Naive thymus-derived CD4-positive, alpha-beta T cell (primary cell): ENCODE measurements at regions not wholly inside any gene's neighbourhood (a gene's known extent, or its start where the extent isn't known, plus 50 kb on each side); places are given as distances from the start of the nearest gene placed in this dataset.

Source experiments
- ATAC-seq: fragments of 150-1000 bp; cut with Tn5 transposase; 2 replicates; pipeline ENCODE4 v1.10.0; 2021; ENCODE audit warnings: mild to moderate bottlenecking, moderate library complexity
- CTCF ChIA-PET: fragments of 350-600 bp; sonication (Branson Sonifier 250); formaldehyde crosslinking; loops from one replicate; lab custom pipeline; 2021; ENCODE audit warnings: antibody characterized with exemption; lab: Charles Lee
- POLR2A ChIA-PET: fragments of 350-600 bp; sonication (Branson Sonifier 250); formaldehyde crosslinking; loops from one replicate; lab custom pipeline; 2021; ENCODE audit warnings: antibody characterized with exemption, inconsistent platforms; lab: Charles Lee
- DNase-seq, 9 donors: peaks; one replicate each; pipeline versions ENCODE4 v3.0.0 to v3.0.0-alpha.2; 2020 to 2022; ENCODE audit warnings: mixed read lengths in 1 of 9
- H3K27ac ChIP-seq: one replicate; pipeline ENCODE4 v1.7.0; 2013; ENCODE audit warnings: mild to moderate bottlenecking, low read depth, low read length, moderate library complexity
- H3K27me3 ChIP-seq, 2 donors: one replicate each; pipeline ENCODE4 v1.7.0; 2013; ENCODE audit warnings: low read length in 2 of 2, mild to moderate bottlenecking in 2 of 2, moderate library complexity in 2 of 2; ENCODE audit not compliant: control insufficient read depth in 2 of 2, insufficient read depth in 2 of 2
- H3K36me3 ChIP-seq, 3 experiments: 1 replicate in 2 of 3; 2 replicates in 1 of 3; pipeline ENCODE4 v1.7.0; 2013; ENCODE audit warnings: low read length in 3 of 3, mild to moderate bottlenecking in 3 of 3, moderate library complexity in 1 of 3; ENCODE audit not compliant: insufficient read depth in 3 of 3, control insufficient read depth in 2 of 3
- H3K4me1 ChIP-seq, 2 donors: one replicate each; pipeline ENCODE4 v1.7.0; 2013; ENCODE audit warnings: low read length in 2 of 2, mild to moderate bottlenecking in 2 of 2, moderate library complexity in 1 of 2; ENCODE audit not compliant: control insufficient read depth in 2 of 2, insufficient read depth in 2 of 2
- H3K4me3 ChIP-seq: 2 replicates; pipeline ENCODE4 v1.7.0; 2013; ENCODE audit warnings: mild to moderate bottlenecking, low read length
- H3K9me3 ChIP-seq, 3 experiments: 1 replicate in 2 of 3; 2 replicates in 1 of 3; pipeline ENCODE4 v1.7.0; 2013; ENCODE audit warnings: low read length in 3 of 3; ENCODE audit not compliant: control insufficient read depth in 2 of 3
- H3K27ac Mint-ChIP-seq, 9 donors: one replicate each; pipeline ENCODE4 v1.8.0; 2020 to 2022; ENCODE audit warnings: mixed read lengths in 9 of 9, mild to moderate bottlenecking in 8 of 9, moderate library complexity in 5 of 9, inconsistent platforms in 2 of 9
- H3K27me3 Mint-ChIP-seq, 5 donors: one replicate each; pipeline ENCODE4 v1.8.0; 2021 to 2022; ENCODE audit warnings: mixed read lengths in 5 of 5, mild to moderate bottlenecking in 1 of 5
- H3K36me3 Mint-ChIP-seq, 5 donors: one replicate each; pipeline ENCODE4 v1.8.0; 2020 to 2022; ENCODE audit warnings: mixed read lengths in 5 of 5, mild to moderate bottlenecking in 3 of 5, inconsistent platforms in 1 of 5
- H3K4me1 Mint-ChIP-seq, 7 donors: one replicate each; pipeline ENCODE4 v1.8.0; 2020 to 2022; ENCODE audit warnings: mixed read lengths in 7 of 7, mild to moderate bottlenecking in 3 of 7, inconsistent platforms in 1 of 7
- H3K4me3 Mint-ChIP-seq, 10 donors: one replicate each; pipeline ENCODE4 v1.8.0; 2020 to 2022; ENCODE audit warnings: mild to moderate bottlenecking in 10 of 10, mixed read lengths in 10 of 10, moderate library complexity in 6 of 10, inconsistent platforms in 2 of 10
- H3K9me3 Mint-ChIP-seq, 11 donors: one replicate each; pipeline ENCODE4 v1.8.0; 2020 to 2022; ENCODE audit warnings: mixed read lengths in 11 of 11, mild to moderate bottlenecking in 4 of 11, inconsistent platforms in 1 of 11, moderate library complexity in 1 of 11
- intact Hi-C, 2 donors: fragments of 100-400 bp; cut with micrococcal nuclease; formaldehyde crosslinking; loops; one replicate each; pipeline ENCODE4 v1.15.1; 2023

- H3K27me3 Mint-ChIP-seq: peaks cover 0 to 8% (median 0%) of the 10 kb centered on the region in 5 donors
- CTCF ChIA-PET: interaction anchor here (1.3 kb wide), 1 partner anchor 15 kb away, joined by 4 read pairs; no protein-coding TSS in a partner anchor
- no peak overlapping the region for H3K27ac Mint-ChIP-seq
- H3K36me3 ChIP-seq: no peaks in the 10 kb centered on the region
- intact Hi-C loops: no loop called here
- H3K27me3 ChIP-seq: no peaks in the 10 kb centered on the region
- ATAC-seq: no peak
- H3K36me3 Mint-ChIP-seq: no peaks in the 10 kb centered on the region
- no peaks in the 10 kb centered on the region for H3K9me3 Mint-ChIP-seq
- peaks cover 0 to 20% (median 0%) of the 10 kb centered on the region in 7 donors for H3K4me1 Mint-ChIP-seq
- no peak overlapping the region for H3K27ac ChIP-seq
- no peak overlapping the region for H3K4me3 Mint-ChIP-seq
- H3K4me1 ChIP-seq: no peaks in the 10 kb centered on the region
- POLR2A ChIA-PET: no interaction called here
- H3K4me3 ChIP-seq: no peak overlapping the region
- no peaks in the 10 kb centered on the region for H3K9me3 ChIP-seq
- DNase-seq: no peak
These were observed 189.3 kb downstream of the IRF8 start for GRCh38 chr16:86088287-86088686.

- intact Hi-C loops: no loop called here
- H3K36me3 Mint-ChIP-seq: no peaks in the 10 kb centered on the region
- H3K4me3 Mint-ChIP-seq: no peak overlapping the region
- H3K4me1 Mint-ChIP-seq: peaks cover 0 to 20% (median 0%) of the 10 kb centered on the region in 7 donors
- POLR2A ChIA-PET: no interaction called here
- ATAC-seq: no peak
- no peaks in the 10 kb centered on the region for H3K9me3 Mint-ChIP-seq
- Histone ChIP-seq H3K36me3 (no peaks in the 10 kb centered on the region), H3K9me3 (no peaks in the 10 kb centered on the region), H3K27ac (no peak overlapping the region), H3K27me3 (no peaks in the 10 kb centered on the region), H3K4me3 (no peak overlapping the region), H3K4me1 (no peaks in the 10 kb centered on the region)
- no peak for DNase-seq
- CTCF ChIA-PET: interaction anchor here (1.3 kb wide), 1 partner anchor 16 kb away, joined by 4 read pairs; no protein-coding TSS in a partner anchor
- peaks cover 0 to 5% (median 0%) of the 10 kb centered on the region in 5 donors for H3K27me3 Mint-ChIP-seq
- H3K27ac Mint-ChIP-seq: peak overlapping the region in 1 of 9 donors; percentile 18
These were observed 189.9 kb downstream of the IRF8 start for GRCh38 chr16:86088816-86089215.

- peak overlapping the region in 1 of 9 donors; percentile 18 for H3K27ac Mint-ChIP-seq
- Histone ChIP-seq H3K4me1 (no peaks in the 10 kb centered on the region), H3K27me3 (no peaks in the 10 kb centered on the region), H3K9me3 (no peaks in the 10 kb centered on the region), H3K36me3 (no peaks in the 10 kb centered on the region), H3K27ac (no peak overlapping the region), H3K4me3 (no peak overlapping the region)
- ATAC-seq (no peak), DNase-seq (no peak)
- no peak overlapping the region for H3K4me3 Mint-ChIP-seq
- no peaks in the 10 kb centered on the region for H3K9me3 Mint-ChIP-seq
- H3K36me3 Mint-ChIP-seq: no peaks in the 10 kb centered on the region
- intact Hi-C loops: no loop called here
- H3K27me3 Mint-ChIP-seq: peaks cover 0 to 5% (median 0%) of the 10 kb centered on the region in 5 donors
- POLR2A ChIA-PET: no interaction called here
- H3K4me1 Mint-ChIP-seq: peaks cover 0 to 20% (median 0%) of the 10 kb centered on the region in 7 donors
- CTCF ChIA-PET: no interaction called here
These were observed 190.5 kb downstream of the IRF8 start for GRCh38 chr16:86089334-86089900.

GRCh38 chr16:86089991-86090390 is 191.0 kb downstream of the IRF8 start:
- no peak overlapping the region for H3K27ac Mint-ChIP-seq
- no peak overlapping the region for H3K27ac ChIP-seq
- peaks cover 0 to 20% (median 0%) of the 10 kb centered on the region in 7 donors for H3K4me1 Mint-ChIP-seq
- H3K9me3 Mint-ChIP-seq: no peaks in the 10 kb centered on the region
- ATAC-seq: peak; percentile 46
- H3K4me3 Mint-ChIP-seq: peak overlapping the region in 1 of 10 donors; percentile 17
- H3K4me1 ChIP-seq: no peaks in the 10 kb centered on the region
- H3K36me3 Mint-ChIP-seq: no peaks in the 10 kb centered on the region
- no peaks in the 10 kb centered on the region for H3K27me3 ChIP-seq
- no peak for DNase-seq
- intact Hi-C loops: no loop called here
- H3K9me3 ChIP-seq: no peaks in the 10 kb centered on the region
- peaks cover 0 to 5% (median 0%) of the 10 kb centered on the region in 5 donors for H3K27me3 Mint-ChIP-seq
- ChIA-PET CTCF (no interaction called here), POLR2A (no interaction called here)
- no peak overlapping the region for H3K4me3 ChIP-seq
- H3K36me3 ChIP-seq: no peaks in the 10 kb centered on the region

GRCh38 chr16:86090461-86091170 is 191.7 kb downstream of the IRF8 start:
- peaks cover 0 to 5% (median 0%) of the 10 kb centered on the region in 5 donors for H3K27me3 Mint-ChIP-seq
- CTCF ChIA-PET: no interaction called here
- POLR2A ChIA-PET: no interaction called here
- DNase-seq: no peak
- Histone ChIP-seq H3K27ac (no peak overlapping the region), H3K36me3 (no peaks in the 10 kb centered on the region), H3K4me3 (no peak overlapping the region), H3K9me3 (no peaks in the 10 kb centered on the region), H3K4me1 (no peaks in the 10 kb centered on the region), H3K27me3 (no peaks in the 10 kb centered on the region)
- H3K36me3 Mint-ChIP-seq: no peaks in the 10 kb centered on the region
- no peak overlapping the region for H3K4me3 Mint-ChIP-seq
- H3K4me1 Mint-ChIP-seq: peaks cover 0 to 20% (median 0%) of the 10 kb centered on the region in 7 donors
- peak overlapping the region in 1 of 9 donors; percentile 7 for H3K27ac Mint-ChIP-seq
- no peaks in the 10 kb centered on the region for H3K9me3 Mint-ChIP-seq
- intact Hi-C loops: no loop called here
- ATAC-seq: no peak

GRCh38 chr16:86091976-86092375 is 193.0 kb downstream of the IRF8 start:
- H3K27ac ChIP-seq: no peak overlapping the region
- H3K4me3 Mint-ChIP-seq: no peak overlapping the region
- intact Hi-C loops: no loop called here
- ATAC-seq (no peak), DNase-seq (no peak)
- H3K27me3 Mint-ChIP-seq: peaks cover 0 to 5% (median 0%) of the 10 kb centered on the region in 5 donors
- ChIA-PET CTCF (no interaction called here), POLR2A (no interaction called here)
- no peaks in the 10 kb centered on the region for H3K36me3 Mint-ChIP-seq
- H3K27ac Mint-ChIP-seq: no peak overlapping the region
- H3K4me1 ChIP-seq: no peaks in the 10 kb centered on the region
- H3K36me3 ChIP-seq: no peaks in the 10 kb centered on the region
- H3K9me3 ChIP-seq: no peaks in the 10 kb centered on the region
- H3K4me1 Mint-ChIP-seq: peaks cover 0 to 18% (median 0%) of the 10 kb centered on the region in 7 donors
- no peaks in the 10 kb centered on the region for H3K27me3 ChIP-seq
- H3K4me3 ChIP-seq: no peak overlapping the region
- H3K9me3 Mint-ChIP-seq: no peaks in the 10 kb centered on the region
